GM12878 (cell line): ENCODE measurements at regions not wholly inside any gene's neighbourhood (a gene's known extent, or its start where the extent isn't known, plus 50 kb on each side); places are given as distances from the start of the nearest gene placed in this dataset.

ENCODE experiments used
- ATAC-seq: fragments of 200-7000 bp; cut with Tn5 transposase; 3 replicates; pipeline ENCODE4 v1.9.1; 2020; ENCODE audit warnings: mild to moderate bottlenecking, moderate library complexity
- BruUV-seq: library from RNA; stranded (reverse); fragments of 400-500 nt; replicated peaks from 2 replicates; lab custom pipeline; 2021; lab: Mats Ljungman, UMichigan
- CTCF ChIA-PET: fragments of 300-600 bp; sonication (Branson Sonifier 250); formaldehyde crosslinking; extraction: SDS; loops from one replicate; lab custom pipeline; 2021; ENCODE audit warnings: inconsistent platforms; lab: Yijun Ruan, JAX
- POLR2A ChIA-PET: fragments of 350-600 bp; formaldehyde crosslinking; extraction: SDS; loops from one replicate; lab custom pipeline; 2021; ENCODE audit warnings: inconsistent platforms; lab: Charles Lee
- RAD21 ChIA-PET: fragments of 300-600 bp; sonication (Branson Sonifier 250); formaldehyde crosslinking; loops from one replicate; lab custom pipeline; 2023; ENCODE audit warnings: antibody characterized with exemption; ENCODE audit not compliant: unreplicated experiment; lab: Charles Lee
- SMC1A ChIA-PET: fragments of 300-600 bp; sonication (Branson Sonifier 250); formaldehyde crosslinking; loops from one replicate; lab custom pipeline; 2023; ENCODE audit not compliant: unreplicated experiment, uncharacterized antibody; lab: Charles Lee
- DNase-seq: peaks from one replicate; pipeline ENCODE4 v3.0.0-alpha.2; 2011; ENCODE audit warnings: low read depth, low spot score
- FAIRE-seq: peaks from 3 replicates; lab custom pipeline; 2011; peaks lifted over from hg19 to GRCh38; lab: Jason Lieb, UNC
- H2AFZ ChIP-seq: 2 replicates; pipeline ENCODE4 v1.6.0; 2011; ENCODE audit warnings: low read depth, low read length, control low read depth; ENCODE audit not compliant: control insufficient read depth
- H3K27ac ChIP-seq: 2 replicates; pipeline ENCODE4 v1.5.1; 2011; ENCODE audit warnings: control low read depth; ENCODE audit not compliant: control insufficient read depth, insufficient read depth
- H3K27me3 ChIP-seq, 2 experiments: replicated peaks in 1 of 2; 2 replicates each; pipeline versions ENCODE4 v1.6.0 to v1.6.1; 2011; ENCODE audit warnings: low read length in 1 of 2; ENCODE audit not compliant: control insufficient read depth in 2 of 2, insufficient read depth in 2 of 2
- H3K36me3 ChIP-seq, 2 experiments: 2 replicates each; pipeline ENCODE4 v1.5.1; 2011; ENCODE audit warnings: low read length in 1 of 2; ENCODE audit not compliant: control insufficient read depth in 2 of 2, insufficient read depth in 2 of 2
- H3K4me1 ChIP-seq: 2 replicates; pipeline ENCODE4 v1.6.1; 2011; ENCODE audit warnings: mild to moderate bottlenecking, low read length, moderate library complexity, mixed read lengths; ENCODE audit not compliant: control insufficient read depth, insufficient read depth
- H3K4me2 ChIP-seq: 2 replicates; pipeline ENCODE4 v1.6.0; 2011; ENCODE audit warnings: control low read depth; ENCODE audit not compliant: control insufficient read depth, insufficient read depth
- H3K4me3 ChIP-seq: fragments of 200-600 bp; sonication (generic); 2 replicates; pipeline ENCODE4 v1.5.1; 2016
- H3K79me2 ChIP-seq: 2 replicates; pipeline ENCODE4 v1.6.0; 2011; ENCODE audit warnings: low read length; ENCODE audit not compliant: control insufficient read depth, insufficient read depth
- H3K9ac ChIP-seq: 2 replicates; pipeline ENCODE4 v1.8.0; 2011; ENCODE audit warnings: low read length, control low read depth, mixed read lengths; ENCODE audit not compliant: control insufficient read depth, insufficient read depth
- H3K9me3 ChIP-seq: replicated peaks from 3 replicates; pipeline ENCODE4 v1.5.1; 2011; ENCODE audit warnings: mild to moderate bottlenecking, low read length; ENCODE audit not compliant: control insufficient read depth, insufficient read depth
- H4K20me1 ChIP-seq: 2 replicates; pipeline ENCODE4 v1.6.0; 2011; ENCODE audit not compliant: control insufficient read depth, insufficient read depth
- CBX3 ChIP-seq: fragments of 200-600 bp; sonication (generic); IDR thresholded peaks from 2 replicates; pipeline ENCODE4 v1.6.1; 2016; ENCODE audit warnings: low read depth, borderline replicate concordance
- FOS ChIP-seq: IDR thresholded peaks from 3 replicates; pipeline ENCODE4 v1.6.1; 2011; ENCODE audit warnings: borderline replicate concordance; ENCODE audit not compliant: insufficient read length; ENCODE audit errors: extremely low read depth
- RCOR1 ChIP-seq: conservative IDR thresholded peaks from 2 replicates; pipeline ENCODE4 v1.6.1; 2012; ENCODE audit warnings: low read depth, low read length, improper control_type of control experiment
- REST ChIP-seq: IDR thresholded peaks from 2 replicates; pipeline ENCODE4 v1.6.1; 2012; ENCODE audit warnings: mild to moderate bottlenecking, low read depth, low read length
- WGBS: methylation state at CpG from one replicate; pipeline ENCODE4 v1.1.6; 2016; ENCODE audit warnings: low lambda C conversion rate; ENCODE audit not compliant: insufficient replicate concordance, insufficient coverage; ENCODE audit errors: missing lambda C conversion rate; 5-methylcytosine and 5-hydroxymethylcytosine counted together
- in situ Hi-C: fragments of 300-500 bp; cut with MboI; formaldehyde crosslinking; loops from 9 replicates; pipeline ENCODE4 v1.14.3; 2018; ENCODE audit warnings: mixed read lengths
- intact Hi-C: fragments of 100-400 bp; cut with micrococcal nuclease; formaldehyde crosslinking; loops from one replicate; pipeline ENCODE4 v1.14.2; 2022; ENCODE audit not compliant: unreplicated experiment

DNA sequence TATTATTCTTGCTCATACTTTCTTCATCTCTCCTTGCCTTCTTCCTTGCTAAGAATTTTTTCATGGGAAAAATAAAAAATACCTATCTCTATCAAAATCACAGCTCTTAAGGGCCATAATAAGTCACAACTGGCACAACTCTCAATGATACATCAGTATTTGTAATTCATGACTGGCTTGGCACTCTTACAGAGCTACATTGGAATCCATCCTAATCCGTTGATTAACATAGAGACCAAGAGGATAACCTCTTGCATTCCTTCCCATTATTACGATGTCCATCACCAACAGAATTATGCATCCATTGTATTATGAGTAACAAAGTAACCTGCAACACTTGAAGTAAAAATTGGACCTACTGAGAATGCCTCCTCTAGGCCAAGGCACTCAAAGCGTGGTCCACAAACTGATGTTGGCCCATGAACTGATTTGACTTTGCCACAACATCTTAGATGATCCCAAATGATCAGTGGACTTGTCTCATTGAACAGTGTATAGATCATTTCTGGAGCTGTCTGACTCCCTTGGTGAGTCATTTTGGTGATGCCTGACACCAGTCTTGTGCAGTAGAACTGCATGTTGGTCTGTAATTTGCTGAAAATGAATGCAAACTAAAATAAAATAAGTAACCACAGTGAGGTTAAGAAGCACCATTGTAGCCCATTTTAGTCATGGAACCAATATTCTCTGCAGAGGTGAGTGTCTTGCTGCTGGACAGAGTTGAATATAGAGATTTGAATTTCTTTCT, 163.2 kb downstream of the AXIN2 start:
- FAIRE-seq (no peak), DNase-seq (no peak), ATAC-seq (no peak)
- H3K4me3 ChIP-seq, result no peak overlapping the region
- ChIA-PET SMC1A (no interaction called here), POLR2A (no interaction called here), RAD21 (no interaction called here), CTCF (interaction anchor here (1.2 kb wide), 1 partner anchor 394 kb away, joined by 3 read pairs; no protein-coding TSS in a partner anchor)
- no peaks in the 10 kb centered on the region for H3K36me3 ChIP-seq
- BruUV-seq, result no TSS peak
- intact Hi-C loops, result no loop called here
- H3K4me2 ChIP-seq, result no peak overlapping the region
- no peaks in the 10 kb centered on the region for H3K4me1 ChIP-seq
- no peaks in the 10 kb centered on the region for H3K27me3 ChIP-seq
- H3K27ac ChIP-seq, result no peak overlapping the region
- H2AFZ ChIP-seq, result no peak overlapping the region
- TF ChIP-seq CBX3 (no peak), FOS (no peak), RCOR1 (no peak), REST (no peak)
- in situ Hi-C loops, result no loop called here
- WGBS, result 0% methylated on average over 3 of the region's 3 CpGs
- H3K9me3 ChIP-seq, result no peaks in the 10 kb centered on the region; the same call in 2 of the 3 replicates
- H3K9ac ChIP-seq, result no peak overlapping the region
- H3K79me2 ChIP-seq, result no peaks in the 10 kb centered on the region
- no peaks in the 10 kb centered on the region for H4K20me1 ChIP-seq
